ENCODE measurements at regions not wholly inside any gene's neighbourhood (a gene's known extent, or its start where the extent isn't known, plus 50 kb on each side); places are given as distances from the start of the nearest gene placed in this dataset.
A peak's percentile ranks its signal among the peaks of the same experiment; 100 is the strongest.

DNA sequence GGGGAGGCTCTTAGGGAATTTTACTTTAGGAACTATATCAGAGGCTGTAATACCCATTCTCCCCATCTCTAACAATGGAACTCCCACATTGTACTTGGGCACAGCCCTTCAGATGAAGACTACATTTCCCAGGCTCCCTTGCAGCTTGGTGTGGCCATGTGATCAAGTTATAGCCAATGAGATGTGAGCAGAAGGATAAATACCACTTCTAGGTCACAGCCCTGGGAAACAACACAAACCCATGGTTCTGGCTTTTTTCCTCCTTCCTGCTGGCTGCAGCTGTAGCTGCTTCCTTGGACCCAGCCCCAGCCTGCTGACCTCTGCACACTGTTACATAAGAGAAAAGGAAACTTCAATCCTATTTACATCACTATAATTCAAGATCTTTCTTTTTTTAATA, 445.9 kb upstream of the JARID2 start:
- no peaks in the 10 kb centered on the region for H3K79me2 ChIP-seq (ENCODE audit: low read depth)
- H3K9me3 ChIP-seq (ENCODE audit: insufficient read depth, low read depth) = peaks cover 6% of the 10 kb centered on the region; the same call in 1 of the 2 replicates
- peaks cover 20% of the 10 kb centered on the region for H3K4me1 ChIP-seq (replicated peaks; ENCODE audit: insufficient read depth)
- H3F3A ChIP-seq (ENCODE audit: insufficient read depth, low read depth) = no peaks in the 10 kb centered on the region; the same call in 1 of the 2 replicates
- H2AFZ ChIP-seq = no peak overlapping the region
- CTCF ChIA-PET = no interaction called here
- H3K36me3 ChIP-seq (ENCODE audit: low read depth) = no peaks in the 10 kb centered on the region
- DNase-seq = peak; percentile 36 to 79
- intact Hi-C loops (cut with micrococcal nuclease; ENCODE audit: unreplicated experiment) = no loop called here
- POLR2A ChIA-PET (ENCODE audit: unreplicated experiment) = no interaction called here
- BruUV-seq (replicated peaks) = no TSS peak
- no peak overlapping the region for H3K27ac ChIP-seq
- no peak overlapping the region for H3K4me3 ChIP-seq
- no peaks in the 10 kb centered on the region for H4K20me1 ChIP-seq (ENCODE audit: insufficient read depth)
- H3K9me2 ChIP-seq (ENCODE audit: insufficient read depth) = no peaks in the 10 kb centered on the region
- TF ChIP-seq EZH2 (IDR thresholded peaks at IDR 0.05; ENCODE audit: low read depth) = no peak
- TF ChIP-seq, protein P1, sequence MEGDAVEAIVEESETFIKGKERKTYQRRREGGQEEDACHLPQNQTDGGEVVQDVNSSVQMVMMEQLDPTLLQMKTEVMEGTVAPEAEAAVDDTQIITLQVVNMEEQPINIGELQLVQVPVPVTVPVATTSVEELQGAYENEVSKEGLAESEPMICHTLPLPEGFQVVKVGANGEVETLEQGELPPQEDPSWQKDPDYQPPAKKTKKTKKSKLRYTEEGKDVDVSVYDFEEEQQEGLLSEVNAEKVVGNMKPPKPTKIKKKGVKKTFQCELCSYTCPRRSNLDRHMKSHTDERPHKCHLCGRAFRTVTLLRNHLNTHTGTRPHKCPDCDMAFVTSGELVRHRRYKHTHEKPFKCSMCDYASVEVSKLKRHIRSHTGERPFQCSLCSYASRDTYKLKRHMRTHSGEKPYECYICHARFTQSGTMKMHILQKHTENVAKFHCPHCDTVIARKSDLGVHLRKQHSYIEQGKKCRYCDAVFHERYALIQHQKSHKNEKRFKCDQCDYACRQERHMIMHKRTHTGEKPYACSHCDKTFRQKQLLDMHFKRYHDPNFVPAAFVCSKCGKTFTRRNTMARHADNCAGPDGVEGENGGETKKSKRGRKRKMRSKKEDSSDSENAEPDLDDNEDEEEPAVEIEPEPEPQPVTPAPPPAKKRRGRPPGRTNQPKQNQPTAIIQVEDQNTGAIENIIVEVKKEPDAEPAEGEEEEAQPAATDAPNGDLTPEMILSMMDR (conservative IDR thresholded peaks at IDR 0.05) = no peak
- no peaks in the 10 kb centered on the region for H3K27me3 ChIP-seq (ENCODE audit: insufficient read depth, low read depth)
- 0 out of 2 replicates have a peak overlapping the region, but pooled peaks have one; percentile 15 for H3K4me2 ChIP-seq

GRCh38 chr6:14802514-14803160, 443.2 kb upstream of the JARID2 start:
- Histone ChIP-seq H4K20me1 (ENCODE audit: insufficient read depth) (no peaks in the 10 kb centered on the region), H3K27me3 (ENCODE audit: insufficient read depth, low read depth) (no peaks in the 10 kb centered on the region), H2AFZ (no peak overlapping the region), H3K9me3 (ENCODE audit: insufficient read depth, low read depth) (peaks cover 6% of the 10 kb centered on the region; the same call in 1 of the 2 replicates), H3K9me2 (ENCODE audit: insufficient read depth) (no peaks in the 10 kb centered on the region), H3K27ac (no peak overlapping the region), H3K36me3 (ENCODE audit: low read depth) (no peaks in the 10 kb centered on the region), H3F3A (ENCODE audit: insufficient read depth, low read depth) (no peaks in the 10 kb centered on the region; the same call in 1 of the 2 replicates), H3K4me2 (no peak overlapping the region), H3K79me2 (ENCODE audit: low read depth) (no peaks in the 10 kb centered on the region), H3K4me3 (no peak overlapping the region), H3K4me1 (replicated peaks; ENCODE audit: insufficient read depth) (peaks cover 14% of the 10 kb centered on the region)
- ChIA-PET POLR2A (ENCODE audit: unreplicated experiment) (no interaction called here), CTCF (no interaction called here)
- no peak for DNase-seq
- no TSS peak for BruUV-seq (replicated peaks)
- TF ChIP-seq, protein P1 (conservative IDR thresholded peaks at IDR 0.05) = no peak
- TF ChIP-seq EZH2 (IDR thresholded peaks at IDR 0.05; ENCODE audit: low read depth) = no peak
- intact Hi-C loops (cut with micrococcal nuclease; ENCODE audit: unreplicated experiment) = no loop called here

DNA sequence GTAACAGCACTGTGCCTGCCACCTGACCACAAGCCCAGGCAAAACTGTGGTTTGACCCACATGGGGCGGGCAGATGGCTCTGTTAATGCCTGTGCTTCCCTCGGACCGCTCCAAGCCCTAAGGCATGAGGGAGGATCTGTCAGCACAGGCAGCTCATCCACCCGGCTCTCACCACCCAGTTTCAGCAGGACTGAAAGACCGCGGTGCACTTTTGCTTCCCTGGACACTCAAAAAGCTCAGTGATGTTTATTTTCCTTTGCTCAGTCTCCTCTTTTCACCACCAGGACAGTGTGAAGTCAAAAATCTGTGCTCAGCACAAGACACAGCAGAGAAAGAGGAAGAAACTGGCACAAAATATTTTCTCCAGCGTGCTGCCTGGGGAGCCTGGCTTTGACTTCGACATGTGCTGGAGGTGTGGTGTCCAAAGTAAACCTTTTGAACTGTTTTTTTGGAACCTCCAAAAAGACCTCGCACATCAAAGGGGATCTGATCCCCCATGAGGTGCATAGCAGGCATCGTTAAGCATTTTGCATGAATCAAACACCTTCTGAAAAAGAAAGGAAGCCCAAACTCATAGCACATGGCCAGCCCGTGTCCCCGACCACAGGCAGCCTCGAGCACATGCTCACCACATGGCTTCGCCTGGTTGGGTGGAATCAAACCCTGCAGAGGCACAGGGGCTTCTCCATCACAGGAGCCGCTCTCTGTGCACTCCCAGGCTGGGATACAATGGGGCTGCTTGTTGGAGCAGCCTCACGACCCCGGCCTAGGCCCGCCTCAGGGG, 441.7 kb upstream of the JARID2 start:
- intact Hi-C loops (cut with micrococcal nuclease; ENCODE audit: unreplicated experiment) = no loop called here
- no TSS peak for BruUV-seq (replicated peaks)

More for the DNA sequence above, 441.7 kb upstream of the JARID2 start:
- no peak overlapping the region for H3K4me2 ChIP-seq
- H3K9me2 ChIP-seq (ENCODE audit: insufficient read depth) = no peaks in the 10 kb centered on the region
- H3F3A ChIP-seq (ENCODE audit: insufficient read depth, low read depth) = no peaks in the 10 kb centered on the region
- H3K9me3 ChIP-seq (ENCODE audit: insufficient read depth, low read depth) = peaks cover 6% of the 10 kb centered on the region; the same call in 1 of the 2 replicates
- H3K27ac ChIP-seq = no peak overlapping the region
- H3K4me3 ChIP-seq = no peak overlapping the region
- no peaks in the 10 kb centered on the region for H3K27me3 ChIP-seq (ENCODE audit: insufficient read depth, low read depth)
- no peaks in the 10 kb centered on the region for H3K79me2 ChIP-seq (ENCODE audit: low read depth)
- no peaks in the 10 kb centered on the region for H3K36me3 ChIP-seq (ENCODE audit: low read depth)
- peaks cover 6% of the 10 kb centered on the region for H3K4me1 ChIP-seq (replicated peaks; ENCODE audit: insufficient read depth)
- H4K20me1 ChIP-seq (ENCODE audit: insufficient read depth) = no peaks in the 10 kb centered on the region
- CTCF ChIA-PET = no interaction called here
- no peak for DNase-seq
- H2AFZ ChIP-seq = no peak overlapping the region
- POLR2A ChIA-PET (ENCODE audit: unreplicated experiment) = no interaction called here
- TF ChIP-seq EZH2 (IDR thresholded peaks at IDR 0.05; ENCODE audit: low read depth) = no peak
- TF ChIP-seq, protein P1 (conservative IDR thresholded peaks at IDR 0.05) = no peak
